IPS DF 4.7 (cell line): ENCODE measurements at regions not wholly inside any gene's neighbourhood (a gene's known extent, or its start where the extent isn't known, plus 50 kb on each side); places are given as distances from the start of the nearest gene placed in this dataset.

ENCODE experiments used
- DNase-seq: peaks from one replicate; pipeline ENCODE4 v3.0.0-alpha.2; 2013; ENCODE audit warnings: low spot score; ENCODE audit errors: extremely low read depth

GRCh38 chr4:41455206-41455605, 82.8 kb upstream of the LIMCH1 start:
- no peak for DNase-seq

- DNase-seq = no peak
Measured at GRCh38 chr4:41456559-41457101, 81.3 kb upstream of the LIMCH1 start.

GRCh38 chr4:41458689-41459088, 79.3 kb upstream of the LIMCH1 start:
- no peak for DNase-seq

- no peak for DNase-seq
Measured at GRCh38 chr4:41460641-41461040, 77.3 kb upstream of the LIMCH1 start.

GRCh38 chr4:41461780-41462307, 76.1 kb upstream of the LIMCH1 start:
- no peak for DNase-seq

GRCh38 chr4:41465146-41465761, 72.7 kb upstream of the LIMCH1 start:
- DNase-seq = no peak

GRCh38 chr4:41466249-41466648, 71.7 kb upstream of the LIMCH1 start:
- DNase-seq = no peak

- no peak for DNase-seq
Measured at GRCh38 chr4:41468122-41468521, 69.8 kb upstream of the LIMCH1 start.

- DNase-seq = no peak
Measured at GRCh38 chr4:41471126-41472071, 66.6 kb upstream of the LIMCH1 start.

GRCh38 chr4:41472081-41472480, 65.9 kb upstream of the LIMCH1 start:
- DNase-seq = no peak

GRCh38 chr4:41473176-41473575, 64.8 kb upstream of the LIMCH1 start:
- no peak for DNase-seq

- DNase-seq = no peak
Measured at GRCh38 chr4:41475402-41475801, 62.6 kb upstream of the LIMCH1 start.

- DNase-seq = no peak
Measured at GRCh38 chr4:41476310-41476885, 61.6 kb upstream of the LIMCH1 start.

GRCh38 chr4:41477181-41477905, 60.6 kb upstream of the LIMCH1 start:
- no peak for DNase-seq

GRCh38 chr4:41478518-41478917, 59.4 kb upstream of the LIMCH1 start:
- DNase-seq = no peak

GRCh38 chr4:41480896-41481311, 57.1 kb upstream of the LIMCH1 start:
- no peak for DNase-seq

- DNase-seq = no peak
Measured at GRCh38 chr4:41483771-41484170, 54.2 kb upstream of the LIMCH1 start.

- no peak for DNase-seq
Measured at GRCh38 chr4:41485041-41485440, 52.9 kb upstream of the LIMCH1 start.

GRCh38 chr4:41487868-41488440, 50.0 kb upstream of the LIMCH1 start:
- DNase-seq = no peak
